CD14-positive monocyte (primary cell): ENCODE measurements at regions not wholly inside any gene's neighbourhood (a gene's known extent, or its start where the extent isn't known, plus 50 kb on each side); places are given as distances from the start of the nearest gene placed in this dataset.

ENCODE experiments used
- DNase-seq, 3 donors: peaks; one replicate each; pipeline ENCODE4 v3.0.0-alpha.2; 2011 to 2022
- H2AFZ ChIP-seq: 2 replicates; pipeline ENCODE4 v1.6.0; 2012; ENCODE audit warnings: mild to moderate bottlenecking, low read depth, low read length, inconsistent platforms; ENCODE audit not compliant: insufficient read depth, poor library complexity, severe bottlenecking
- H3K27ac ChIP-seq, 2 donors: 1 replicate in 1 of 2; 2 replicates in 1 of 2; pipeline ENCODE4 v1.5.1; 2012 to 2013; ENCODE audit warnings: low read length in 2 of 2, control low read depth in 1 of 2, inconsistent platforms in 1 of 2, low read depth in 1 of 2, mild to moderate bottlenecking in 1 of 2
- H3K27me3 ChIP-seq, 2 donors: one replicate each; pipeline versions ENCODE4 v1.6.0 to v1.6.1; 2011 to 2013; ENCODE audit warnings: low read length in 2 of 2; ENCODE audit not compliant: control insufficient read depth in 2 of 2, insufficient read depth in 2 of 2
- H3K36me3 ChIP-seq, 2 donors: replicated peaks in 1 of 2; 1 replicate in 1 of 2; 2 replicates in 1 of 2; pipeline versions ENCODE4 v1.5.1 to v1.6.1; 2012 to 2013; ENCODE audit warnings: low read length in 2 of 2, control low read depth in 1 of 2, inconsistent platforms in 1 of 2, mild to moderate bottlenecking in 1 of 2; ENCODE audit not compliant: insufficient read depth in 2 of 2, control insufficient read depth in 1 of 2
- H3K4me1 ChIP-seq, 2 donors: 1 replicate in 1 of 2; 2 replicates in 1 of 2; pipeline versions ENCODE4 v1.5.1 to v1.6.1; 2012 to 2013; ENCODE audit warnings: low read length in 2 of 2, control low read depth in 1 of 2, inconsistent platforms in 1 of 2, mild to moderate bottlenecking in 1 of 2, moderate library complexity in 1 of 2; ENCODE audit not compliant: insufficient read depth in 2 of 2, control insufficient read depth in 1 of 2
- H3K4me2 ChIP-seq: replicated peaks from 2 replicates; pipeline ENCODE3; 2012; ENCODE audit warnings: low read length, moderate library complexity, mild to moderate bottlenecking; ENCODE audit not compliant: poor library complexity, severe bottlenecking; ENCODE audit errors: extremely low read depth
- H3K4me3 ChIP-seq, 3 experiments: fragments of 200-600 bp in 1 of 3; sonication (generic) in 1 of 3; replicated peaks in 1 of 3; 1 replicate in 2 of 3; 2 replicates in 1 of 3; pipeline ENCODE4 v1.5.1; 2011 to 2013; ENCODE audit warnings: low read length in 3 of 3, mild to moderate bottlenecking in 3 of 3, control low read depth in 2 of 3, low read depth in 2 of 3, inconsistent platforms in 1 of 3, moderate library complexity in 1 of 3
- H3K79me2 ChIP-seq: 2 replicates; pipeline ENCODE4 v1.6.0; 2012; ENCODE audit warnings: mild to moderate bottlenecking, control low read depth, inconsistent platforms, low read length, moderate library complexity; ENCODE audit not compliant: insufficient read depth
- H3K9ac ChIP-seq: 2 replicates; pipeline ENCODE4 v1.6.0; 2017; ENCODE audit warnings: low read length, mild to moderate bottlenecking; ENCODE audit not compliant: insufficient read depth, poor library complexity, severe bottlenecking
- H3K9me3 ChIP-seq, 2 donors: replicated peaks in 1 of 2; 1 replicate in 1 of 2; 2 replicates in 1 of 2; pipeline versions ENCODE4 v1.5.1 to v1.6.1; 2012 to 2013; ENCODE audit warnings: low read length in 2 of 2, control low read depth in 1 of 2; ENCODE audit not compliant: control insufficient read depth in 1 of 2, insufficient read depth in 1 of 2
- H4K20me1 ChIP-seq: 2 replicates; pipeline ENCODE4 v1.6.0; 2012; ENCODE audit warnings: mild to moderate bottlenecking, low read length, control low read depth, moderate library complexity; ENCODE audit not compliant: insufficient read depth
- H3K27ac Mint-ChIP-seq, 7 donors: one replicate each; pipeline ENCODE4 v1.8.0; 2020; ENCODE audit warnings: mild to moderate bottlenecking in 7 of 7, mixed read lengths in 7 of 7, moderate library complexity in 6 of 7, inconsistent platforms in 2 of 7
- H3K27me3 Mint-ChIP-seq, 3 donors: one replicate each; pipeline ENCODE4 v1.8.0; 2021 to 2022; ENCODE audit warnings: low read depth in 3 of 3, mild to moderate bottlenecking in 3 of 3, mixed read lengths in 3 of 3, moderate library complexity in 3 of 3, inconsistent platforms in 1 of 3
- H3K36me3 Mint-ChIP-seq, 2 donors: one replicate each; pipeline ENCODE4 v1.8.0; 2020; ENCODE audit warnings: mixed read lengths in 2 of 2, inconsistent platforms in 1 of 2, mild to moderate bottlenecking in 1 of 2
- H3K4me1 Mint-ChIP-seq: one replicate; pipeline ENCODE4 v1.8.0; 2020; ENCODE audit warnings: mild to moderate bottlenecking, mixed read lengths
- H3K4me3 Mint-ChIP-seq, 2 donors: one replicate each; pipeline ENCODE4 v1.8.0; 2020; ENCODE audit warnings: mild to moderate bottlenecking in 2 of 2, mixed read lengths in 2 of 2, moderate library complexity in 1 of 2
- H3K9me3 Mint-ChIP-seq, 7 donors: one replicate each; pipeline ENCODE4 v1.8.0; 2020 to 2022; ENCODE audit warnings: mixed read lengths in 7 of 7, mild to moderate bottlenecking in 6 of 7, moderate library complexity in 6 of 7, inconsistent platforms in 2 of 7
- WGBS: methylation state at CpG from one replicate; pipeline ENCODE4 v1.1.5; 2013; ENCODE audit warnings: missing lambda C conversion rate; ENCODE audit not compliant: insufficient coverage; 5-methylcytosine and 5-hydroxymethylcytosine counted together
- intact Hi-C, 2 donors: fragments of 100-400 bp; cut with micrococcal nuclease; formaldehyde crosslinking; loops; one replicate each; pipeline versions ENCODE4 v1.15.0 to v1.15.1; 2023
- TF ChIP-seq, protein P1 (sequence below): fragments of 200-600 bp; IDR thresholded peaks from one replicate; pipeline ENCODE4 v1.8.0; 2022; ENCODE audit warnings: antibody characterized with exemption, mild to moderate bottlenecking

DNA sequence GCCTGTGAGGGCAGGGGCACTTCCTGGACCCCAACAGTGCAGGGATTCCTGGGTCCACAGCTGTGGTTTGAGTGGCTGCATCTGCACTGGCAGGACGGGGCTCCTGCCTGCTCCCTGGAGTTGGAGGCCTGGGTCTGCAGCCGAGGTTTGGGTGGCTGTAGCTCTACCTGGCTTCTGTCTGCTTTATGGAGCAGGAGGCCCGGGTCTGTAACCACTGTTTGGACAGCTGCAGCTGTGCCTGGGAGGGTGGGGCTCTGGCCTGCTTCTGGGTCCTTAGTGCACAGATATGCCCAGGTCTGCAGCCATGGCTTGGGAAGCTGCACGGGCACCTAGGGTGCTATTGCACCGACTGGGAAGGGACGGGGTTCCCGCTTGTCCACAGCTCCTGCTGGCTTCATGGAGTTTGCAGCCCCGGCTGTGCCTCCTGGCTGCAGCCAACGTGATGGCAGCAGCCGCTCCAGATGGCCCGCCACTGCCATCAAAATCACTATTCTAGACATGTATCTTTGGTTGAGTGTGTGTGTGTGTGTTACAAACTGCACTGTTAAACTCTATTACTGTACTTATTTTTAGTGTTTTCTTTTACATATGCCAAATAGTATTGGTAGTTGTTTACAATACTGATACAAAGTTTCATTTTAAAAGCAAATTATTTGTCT, 412.3 kb upstream of the KIRREL3 start:
- no peak overlapping the region for H3K27ac Mint-ChIP-seq
- H3K36me3 Mint-ChIP-seq, result no peaks in the 10 kb centered on the region
- no peaks in the 10 kb centered on the region for H3K27me3 ChIP-seq
- intact Hi-C loops, result no loop called here
- WGBS, result 89% methylated on average over 7 of the region's 11 CpGs
- peaks cover 3 to 23% (median 13%) of the 10 kb centered on the region in 7 donors for H3K9me3 Mint-ChIP-seq
- H2AFZ ChIP-seq, result no peak overlapping the region
- H3K4me1 ChIP-seq, result no peaks in the 10 kb centered on the region
- H3K36me3 ChIP-seq, result no peaks in the 10 kb centered on the region
- H3K4me3 ChIP-seq, result no peak overlapping the region
- no peak overlapping the region for H3K9ac ChIP-seq
- TF ChIP-seq, protein P1, sequence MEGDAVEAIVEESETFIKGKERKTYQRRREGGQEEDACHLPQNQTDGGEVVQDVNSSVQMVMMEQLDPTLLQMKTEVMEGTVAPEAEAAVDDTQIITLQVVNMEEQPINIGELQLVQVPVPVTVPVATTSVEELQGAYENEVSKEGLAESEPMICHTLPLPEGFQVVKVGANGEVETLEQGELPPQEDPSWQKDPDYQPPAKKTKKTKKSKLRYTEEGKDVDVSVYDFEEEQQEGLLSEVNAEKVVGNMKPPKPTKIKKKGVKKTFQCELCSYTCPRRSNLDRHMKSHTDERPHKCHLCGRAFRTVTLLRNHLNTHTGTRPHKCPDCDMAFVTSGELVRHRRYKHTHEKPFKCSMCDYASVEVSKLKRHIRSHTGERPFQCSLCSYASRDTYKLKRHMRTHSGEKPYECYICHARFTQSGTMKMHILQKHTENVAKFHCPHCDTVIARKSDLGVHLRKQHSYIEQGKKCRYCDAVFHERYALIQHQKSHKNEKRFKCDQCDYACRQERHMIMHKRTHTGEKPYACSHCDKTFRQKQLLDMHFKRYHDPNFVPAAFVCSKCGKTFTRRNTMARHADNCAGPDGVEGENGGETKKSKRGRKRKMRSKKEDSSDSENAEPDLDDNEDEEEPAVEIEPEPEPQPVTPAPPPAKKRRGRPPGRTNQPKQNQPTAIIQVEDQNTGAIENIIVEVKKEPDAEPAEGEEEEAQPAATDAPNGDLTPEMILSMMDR, result no peak
- no peak overlapping the region for H3K27ac ChIP-seq
- DNase-seq, result no peak
- no peaks in the 10 kb centered on the region for H4K20me1 ChIP-seq
- no peaks in the 10 kb centered on the region for H3K79me2 ChIP-seq
- peaks cover 0 to 2% (median 1%) of the 10 kb centered on the region in 3 donors for H3K27me3 Mint-ChIP-seq
- no peak overlapping the region for H3K4me3 Mint-ChIP-seq
- H3K4me1 Mint-ChIP-seq, result no peaks in the 10 kb centered on the region
- H3K9me3 ChIP-seq, result peaks cover 25 to 28% of the 10 kb centered on the region in 2 donors
- no peak overlapping the region for H3K4me2 ChIP-seq

DNA sequence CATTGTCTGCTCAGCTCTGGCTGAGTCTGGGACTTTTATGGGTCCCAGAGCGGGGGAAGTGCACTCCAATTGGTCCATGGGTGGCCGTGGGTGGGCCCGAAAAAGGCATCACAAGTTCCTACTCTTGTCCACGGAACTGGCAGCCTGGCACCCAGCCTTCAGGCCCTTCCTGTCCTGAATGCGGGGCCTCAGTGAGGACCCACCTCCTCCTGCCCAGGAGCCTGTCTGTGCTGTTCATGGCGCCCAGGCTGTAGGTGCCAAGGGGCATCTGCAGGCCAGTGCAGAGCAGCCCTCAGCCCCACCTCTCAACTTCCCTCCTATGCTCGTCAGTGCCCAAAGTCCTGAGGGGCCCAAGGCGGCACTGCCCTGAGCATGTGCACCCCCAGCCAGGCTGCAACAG, 411.7 kb upstream of the KIRREL3 start:
- Histone ChIP-seq H3K27ac (no peak overlapping the region), H3K36me3 (no peaks in the 10 kb centered on the region), H3K9me3 (peaks cover 25 to 28% of the 10 kb centered on the region in 2 donors), H2AFZ (no peak overlapping the region), H3K9ac (no peak overlapping the region), H3K79me2 (no peaks in the 10 kb centered on the region), H4K20me1 (no peaks in the 10 kb centered on the region), H3K4me3 (no peak overlapping the region), H3K4me2 (no peak overlapping the region), H3K4me1 (no peaks in the 10 kb centered on the region), H3K27me3 (no peaks in the 10 kb centered on the region)
- Mint-ChIP-seq H3K4me1 (no peaks in the 10 kb centered on the region), H3K9me3 (peaks cover 3 to 22% (median 15%) of the 10 kb centered on the region in 7 donors), H3K36me3 (no peaks in the 10 kb centered on the region), H3K27me3 (peaks cover 1 to 2% (median 1%) of the 10 kb centered on the region in 3 donors), H3K27ac (no peak overlapping the region), H3K4me3 (no peak overlapping the region)
- no peak for DNase-seq
- TF ChIP-seq, protein P1, result no peak
- WGBS, result 90% methylated on average over 8 of the region's 8 CpGs
- intact Hi-C loops, result no loop called here
